Mesenchymal stem cell (in vitro differentiated cells and primary cell): ENCODE measurements at regions not wholly inside any gene's neighbourhood (a gene's known extent, or its start where the extent isn't known, plus 50 kb on each side); places are given as distances from the start of the nearest gene placed in this dataset.

ENCODE experiments used
- DNase-seq: peaks from one replicate; pipeline ENCODE4 v3.0.0-alpha.2; 2013
- H2AFZ ChIP-seq: one replicate; pipeline ENCODE4 v1.6.1; 2013; ENCODE audit warnings: low read depth, mild to moderate bottlenecking, control low read depth, inconsistent platforms, low read length, moderate library complexity
- H2AK5ac ChIP-seq: 2 replicates; pipeline ENCODE4 v1.6.1; 2013; ENCODE audit warnings: low read length, moderate library complexity, mild to moderate bottlenecking, inconsistent platforms; ENCODE audit not compliant: severe bottlenecking
- H2BK120ac ChIP-seq: one replicate; pipeline ENCODE4 v1.6.1; 2013; ENCODE audit warnings: low read depth, mild to moderate bottlenecking, inconsistent platforms, low read length, moderate library complexity
- H2BK12ac ChIP-seq, 2 experiments: one replicate each; pipeline ENCODE4 v1.6.1; 2013; ENCODE audit warnings: inconsistent platforms in 2 of 2, low read length in 2 of 2, mild to moderate bottlenecking in 2 of 2, moderate library complexity in 2 of 2, control low read depth in 1 of 2
- H2BK15ac ChIP-seq: one replicate; pipeline ENCODE4 v1.6.1; 2013; ENCODE audit warnings: mild to moderate bottlenecking, low read depth, inconsistent platforms; ENCODE audit not compliant: poor library complexity, severe bottlenecking
- H2BK5ac ChIP-seq: 2 replicates; pipeline ENCODE4 v1.6.1; 2013; ENCODE audit warnings: low read depth, mild to moderate bottlenecking, low read length, control low read depth, inconsistent platforms; ENCODE audit not compliant: poor library complexity, severe bottlenecking
- H3K14ac ChIP-seq, 2 experiments: one replicate each; pipeline ENCODE4 v1.6.1; 2013; ENCODE audit warnings: inconsistent platforms in 2 of 2, low read length in 2 of 2, control low read depth in 1 of 2, mild to moderate bottlenecking in 1 of 2, moderate library complexity in 1 of 2
- H3K18ac ChIP-seq, 2 experiments: one replicate each; pipeline ENCODE4 v1.6.1; 2013; ENCODE audit warnings: inconsistent platforms in 2 of 2, low read length in 2 of 2, control low read depth in 1 of 2, low read depth in 1 of 2, mild to moderate bottlenecking in 1 of 2
- H3K23ac ChIP-seq, 2 experiments: one replicate each; pipeline ENCODE4 v1.6.1; 2013; ENCODE audit warnings: inconsistent platforms in 2 of 2, low read length in 2 of 2, mild to moderate bottlenecking in 2 of 2, moderate library complexity in 2 of 2, control low read depth in 1 of 2
- H3K27ac ChIP-seq: 2 replicates; pipeline ENCODE4 v1.5.1; 2013; ENCODE audit warnings: mild to moderate bottlenecking, moderate library complexity, low read length, control low read depth, inconsistent platforms; ENCODE audit not compliant: poor library complexity, severe bottlenecking
- H3K27me3 ChIP-seq, 2 experiments: 2 replicates each; pipeline versions ENCODE4 v1.6.1 to v1.7.0; 2013; ENCODE audit warnings: low read length in 2 of 2, mild to moderate bottlenecking in 2 of 2, moderate library complexity in 2 of 2, control low read depth in 1 of 2, inconsistent platforms in 1 of 2; ENCODE audit not compliant: control insufficient read depth in 1 of 2, insufficient read depth in 1 of 2
- H3K36me3 ChIP-seq, 2 experiments: 2 replicates each; pipeline versions ENCODE4 v1.6.1 to v1.7.0; 2013; ENCODE audit warnings: low read length in 2 of 2, control low read depth in 1 of 2, inconsistent platforms in 1 of 2, low read depth in 1 of 2, mild to moderate bottlenecking in 1 of 2; ENCODE audit not compliant: insufficient read depth in 2 of 2, control insufficient read depth in 1 of 2
- H3K4ac ChIP-seq, 2 experiments: one replicate each; pipeline ENCODE4 v1.6.1; 2013; ENCODE audit warnings: inconsistent platforms in 2 of 2, low read length in 2 of 2, mild to moderate bottlenecking in 2 of 2, moderate library complexity in 2 of 2, control low read depth in 1 of 2, low read depth in 1 of 2
- H3K4me1 ChIP-seq: 2 replicates; pipeline ENCODE4 v1.6.1; 2013; ENCODE audit warnings: low read depth, low read length, control low read depth; ENCODE audit not compliant: control insufficient read depth, insufficient read depth
- H3K4me2 ChIP-seq: 2 replicates; pipeline ENCODE4 v1.6.1; 2013; ENCODE audit warnings: low read length, mild to moderate bottlenecking, inconsistent platforms; ENCODE audit not compliant: poor library complexity, severe bottlenecking
- H3K4me3 ChIP-seq, 2 experiments: 2 replicates each; pipeline versions ENCODE4 v1.5.1 to v1.7.0; 2013; ENCODE audit warnings: low read length in 2 of 2, mild to moderate bottlenecking in 2 of 2, control low read depth in 1 of 2, low read depth in 1 of 2; ENCODE audit not compliant: insufficient read depth in 1 of 2
- H3K79me1 ChIP-seq: replicated peaks from 2 replicates; pipeline ENCODE4 v1.6.1; 2013; ENCODE audit warnings: mild to moderate bottlenecking, control low read depth, low read length, inconsistent platforms; ENCODE audit not compliant: poor library complexity, severe bottlenecking
- H3K9ac ChIP-seq: 2 replicates; pipeline ENCODE4 v1.7.0; 2013; ENCODE audit warnings: mild to moderate bottlenecking, low read length, moderate library complexity
- H3K9me3 ChIP-seq: 2 replicates; pipeline ENCODE4 v1.7.0; 2013; ENCODE audit warnings: mild to moderate bottlenecking, low read length; ENCODE audit not compliant: control insufficient read depth
- H4K8ac ChIP-seq: one replicate; pipeline ENCODE4 v1.6.1; 2013; ENCODE audit warnings: inconsistent platforms, mild to moderate bottlenecking, low read length, moderate library complexity
- H4K91ac ChIP-seq: one replicate; pipeline ENCODE4 v1.6.1; 2013; ENCODE audit warnings: mild to moderate bottlenecking, low read length, inconsistent platforms
- WGBS: methylation state at CpG from one replicate; pipeline ENCODE4 v1.1.7; 2013; ENCODE audit warnings: mixed read lengths; 5-methylcytosine and 5-hydroxymethylcytosine counted together

DNA sequence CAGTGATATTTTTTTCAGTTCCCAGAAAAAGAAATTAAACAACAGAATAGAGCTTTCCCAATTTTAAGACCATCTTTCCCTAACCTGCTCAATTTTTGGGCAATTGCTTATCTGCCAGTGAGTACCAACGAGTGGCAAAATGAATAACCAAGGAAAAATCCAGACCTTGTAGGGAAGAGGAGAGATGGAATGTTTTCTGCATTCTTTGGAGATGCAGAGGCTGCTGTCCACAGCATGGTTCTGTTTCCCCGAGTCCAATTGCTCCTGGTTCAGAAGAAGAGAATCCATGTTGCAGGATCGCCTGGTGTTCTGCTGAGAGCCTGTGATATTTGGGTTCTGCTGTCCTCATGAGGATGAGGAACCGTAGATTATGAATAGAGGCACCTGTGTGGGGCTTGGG is 68.2 kb upstream of the MGAT5 start:
- DNase-seq: no peak
- Histone ChIP-seq H3K36me3 (no peaks in the 10 kb centered on the region), H3K27me3 (no peaks in the 10 kb centered on the region), H3K4me1 (peaks cover 2% of the 10 kb centered on the region), H3K18ac (no peak overlapping the region), H3K14ac (no peak overlapping the region), H3K79me1 (peaks cover 32% of the 10 kb centered on the region), H3K4me2 (no peak overlapping the region), H3K27ac (no peak overlapping the region), H3K9ac (no peak overlapping the region), H2BK5ac (no peak overlapping the region), H3K9me3 (no peaks in the 10 kb centered on the region), H3K23ac (no peak overlapping the region), H2AFZ (no peak overlapping the region), H2AK5ac (no peak overlapping the region), H3K4me3 (no peak overlapping the region), H2BK15ac (no peak overlapping the region), H3K4ac (no peak overlapping the region), H2BK120ac (no peak overlapping the region), H4K8ac (no peak overlapping the region), H4K91ac (no peak overlapping the region), H2BK12ac (no peak overlapping the region)
- WGBS: 97% methylated on average over 4 of the region's 4 CpGs

DNA sequence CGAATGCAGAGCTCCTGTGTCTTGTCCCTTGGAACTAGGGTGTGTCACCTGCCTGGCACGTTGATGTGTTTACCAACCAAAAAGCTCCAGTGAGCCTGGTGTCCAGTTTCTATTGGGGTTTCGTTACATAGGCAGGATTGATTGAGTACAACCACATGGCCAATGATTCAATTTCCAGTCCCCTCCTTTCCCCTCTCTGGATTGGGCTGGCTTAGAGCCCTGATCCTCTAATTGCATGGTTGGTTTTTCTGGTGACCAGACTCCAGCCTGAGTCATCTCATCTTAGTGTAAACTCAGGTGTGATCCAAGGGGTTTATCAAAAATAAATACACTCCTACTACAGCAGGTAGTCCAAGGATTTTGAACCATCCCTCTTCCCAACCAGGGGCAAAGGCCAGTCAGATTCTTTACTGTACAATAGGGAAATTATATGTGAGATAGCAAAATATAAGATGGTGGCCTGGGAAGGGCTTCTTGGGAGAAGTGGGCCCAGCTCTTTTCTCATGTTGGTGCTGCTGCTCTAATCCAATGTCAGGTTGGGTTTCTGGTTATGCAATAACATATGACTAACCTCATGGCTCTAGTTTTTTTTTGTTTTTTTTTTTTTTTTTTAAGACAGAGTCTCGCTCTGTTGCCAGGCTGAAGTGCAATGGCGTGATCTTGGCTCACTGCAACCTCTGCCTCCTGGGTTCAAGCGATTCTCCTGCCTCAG is 64.7 kb upstream of the MGAT5 start:
- Histone ChIP-seq H3K9me3 (no peaks in the 10 kb centered on the region), H3K18ac (no peak overlapping the region), H2AK5ac (no peak overlapping the region), H3K4me1 (peaks cover 5% of the 10 kb centered on the region), H3K27ac (no peak overlapping the region), H2BK5ac (no peak overlapping the region), H4K91ac (no peak overlapping the region), H3K4ac (no peak overlapping the region), H3K23ac (no peak overlapping the region), H2BK12ac (no peak overlapping the region), H3K36me3 (no peaks in the 10 kb centered on the region), H3K79me1 (peaks cover 42% of the 10 kb centered on the region), H3K9ac (no peak overlapping the region), H2AFZ (no peak overlapping the region), H3K4me3 (no peak overlapping the region), H3K4me2 (no peak overlapping the region), H2BK15ac (no peak overlapping the region), H4K8ac (no peak overlapping the region), H2BK120ac (no peak overlapping the region), H3K14ac (no peak overlapping the region), H3K27me3 (no peaks in the 10 kb centered on the region)
- DNase-seq: peak; percentile 65
- 99% methylated on average over 6 of the region's 6 CpGs for WGBS

DNA sequence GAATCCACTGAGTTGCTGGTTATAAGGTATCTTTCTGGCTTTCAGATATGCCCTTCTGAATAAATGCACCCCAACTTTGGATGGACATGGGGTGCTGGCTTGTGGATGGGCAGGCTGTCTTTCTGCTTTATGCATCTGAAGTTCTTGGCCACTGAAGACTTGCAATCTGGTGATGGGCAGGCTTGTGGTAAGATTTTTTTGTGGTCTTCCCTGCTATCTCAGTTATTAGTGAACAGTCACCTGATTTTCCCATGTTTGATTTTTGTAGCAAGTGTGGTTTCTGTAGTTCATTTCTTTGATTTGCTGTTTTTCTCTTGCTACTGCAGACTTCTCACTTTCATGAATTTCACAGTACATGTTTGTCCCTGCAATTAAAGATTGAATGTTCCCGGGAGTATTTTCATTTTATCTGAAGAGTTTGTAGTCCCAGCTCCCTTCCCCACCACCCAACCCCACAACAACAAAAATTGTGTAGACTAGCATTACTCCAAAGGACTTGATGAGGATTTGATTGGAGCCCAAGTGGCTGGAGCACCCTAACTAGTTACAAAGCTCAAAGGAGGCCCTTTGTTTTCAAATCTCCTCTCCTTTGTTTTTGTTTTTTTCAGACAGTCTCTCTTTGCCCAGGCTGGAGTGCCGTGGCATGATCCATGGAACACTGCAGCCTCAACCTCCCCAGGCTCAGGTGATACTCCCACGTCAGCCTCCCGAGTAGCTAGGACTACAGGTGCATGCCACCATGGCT is 63.6 kb upstream of the MGAT5 start:
- Histone ChIP-seq H3K27me3 (no peaks in the 10 kb centered on the region), H3K14ac (no peak overlapping the region), H3K18ac (no peak overlapping the region), H3K79me1 (peaks cover 40% of the 10 kb centered on the region), H3K27ac (no peak overlapping the region), H3K4ac (no peak overlapping the region), H3K4me3 (no peak overlapping the region), H4K91ac (no peak overlapping the region), H4K8ac (no peak overlapping the region), H3K9ac (no peak overlapping the region), H2AFZ (no peak overlapping the region), H2AK5ac (no peak overlapping the region), H2BK5ac (no peak overlapping the region), H3K23ac (no peak overlapping the region), H2BK15ac (no peak overlapping the region), H3K36me3 (no peaks in the 10 kb centered on the region), H3K4me2 (no peak overlapping the region), H3K4me1 (peaks cover 5% of the 10 kb centered on the region), H2BK120ac (no peak overlapping the region), H3K9me3 (no peaks in the 10 kb centered on the region), H2BK12ac (no peak overlapping the region)
- 98% methylated on average over 3 of the region's 4 CpGs for WGBS
- DNase-seq: no peak

DNA sequence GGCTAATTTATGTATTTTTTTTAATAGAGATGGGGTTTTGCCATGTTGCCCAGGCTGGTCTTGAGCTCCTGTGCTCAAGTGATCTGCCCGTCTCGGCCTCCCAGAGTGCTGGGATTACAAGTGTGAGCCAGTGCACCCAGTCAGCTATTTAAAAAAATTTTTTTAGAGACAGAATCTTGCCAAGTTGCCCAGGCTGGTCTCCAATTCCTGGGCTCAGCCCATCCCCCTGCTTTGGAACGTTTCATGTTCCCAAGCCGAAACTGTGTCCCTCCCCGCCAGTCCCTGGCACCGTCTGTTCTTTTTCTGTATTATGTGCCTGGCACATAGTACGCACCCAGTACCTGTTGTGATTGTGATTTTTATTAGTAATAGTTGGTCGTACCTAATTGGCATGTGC is 63.1 kb upstream of the MGAT5 start:
- no peak for DNase-seq
- Histone ChIP-seq H3K4ac (no peak overlapping the region), H3K18ac (no peak overlapping the region), H3K27ac (no peak overlapping the region), H3K9ac (no peak overlapping the region), H4K8ac (no peak overlapping the region), H3K36me3 (no peaks in the 10 kb centered on the region), H4K91ac (no peak overlapping the region), H3K27me3 (no peaks in the 10 kb centered on the region), H2AFZ (no peak overlapping the region), H3K23ac (no peak overlapping the region), H3K4me1 (peaks cover 4% of the 10 kb centered on the region), H3K9me3 (no peaks in the 10 kb centered on the region), H2BK15ac (no peak overlapping the region), H3K4me3 (no peak overlapping the region), H3K79me1 (peaks cover 38% of the 10 kb centered on the region), H2BK120ac (no peak overlapping the region), H2AK5ac (no peak overlapping the region), H3K14ac (no peak overlapping the region), H3K4me2 (no peak overlapping the region), H2BK5ac (no peak overlapping the region), H2BK12ac (no peak overlapping the region)
- WGBS: 98% methylated on average over 8 of the region's 8 CpGs
